ENCODE measurements at regions not wholly inside any gene's neighbourhood (a gene's known extent, or its start where the extent isn't known, plus 50 kb on each side); places are given as distances from the start of the nearest gene placed in this dataset.
A peak's percentile ranks its signal among the peaks of the same experiment; 100 is the strongest.

GRCh38 chr5:125552486-125552885 is 806.0 kb upstream of the ZNF608 start:
- no peaks in the 10 kb centered on the region for H3K27me3 ChIP-seq (ENCODE audit: control insufficient read depth, insufficient read depth, low read length)
- TF ChIP-seq, protein P1, sequence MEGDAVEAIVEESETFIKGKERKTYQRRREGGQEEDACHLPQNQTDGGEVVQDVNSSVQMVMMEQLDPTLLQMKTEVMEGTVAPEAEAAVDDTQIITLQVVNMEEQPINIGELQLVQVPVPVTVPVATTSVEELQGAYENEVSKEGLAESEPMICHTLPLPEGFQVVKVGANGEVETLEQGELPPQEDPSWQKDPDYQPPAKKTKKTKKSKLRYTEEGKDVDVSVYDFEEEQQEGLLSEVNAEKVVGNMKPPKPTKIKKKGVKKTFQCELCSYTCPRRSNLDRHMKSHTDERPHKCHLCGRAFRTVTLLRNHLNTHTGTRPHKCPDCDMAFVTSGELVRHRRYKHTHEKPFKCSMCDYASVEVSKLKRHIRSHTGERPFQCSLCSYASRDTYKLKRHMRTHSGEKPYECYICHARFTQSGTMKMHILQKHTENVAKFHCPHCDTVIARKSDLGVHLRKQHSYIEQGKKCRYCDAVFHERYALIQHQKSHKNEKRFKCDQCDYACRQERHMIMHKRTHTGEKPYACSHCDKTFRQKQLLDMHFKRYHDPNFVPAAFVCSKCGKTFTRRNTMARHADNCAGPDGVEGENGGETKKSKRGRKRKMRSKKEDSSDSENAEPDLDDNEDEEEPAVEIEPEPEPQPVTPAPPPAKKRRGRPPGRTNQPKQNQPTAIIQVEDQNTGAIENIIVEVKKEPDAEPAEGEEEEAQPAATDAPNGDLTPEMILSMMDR (IDR thresholded peaks at IDR 0.05; ENCODE audit: insufficient read depth, low read length, poor library complexity, severe bottlenecking) = no peak
- H3K4me3 ChIP-seq (ENCODE audit: low read depth, low read length) = no peak overlapping the region
- no peaks in the 10 kb centered on the region for H3K36me3 ChIP-seq (ENCODE audit: control insufficient read depth, insufficient read depth, low read length)
- DNase-seq (ENCODE audit: low read depth) = no peak

DNA sequence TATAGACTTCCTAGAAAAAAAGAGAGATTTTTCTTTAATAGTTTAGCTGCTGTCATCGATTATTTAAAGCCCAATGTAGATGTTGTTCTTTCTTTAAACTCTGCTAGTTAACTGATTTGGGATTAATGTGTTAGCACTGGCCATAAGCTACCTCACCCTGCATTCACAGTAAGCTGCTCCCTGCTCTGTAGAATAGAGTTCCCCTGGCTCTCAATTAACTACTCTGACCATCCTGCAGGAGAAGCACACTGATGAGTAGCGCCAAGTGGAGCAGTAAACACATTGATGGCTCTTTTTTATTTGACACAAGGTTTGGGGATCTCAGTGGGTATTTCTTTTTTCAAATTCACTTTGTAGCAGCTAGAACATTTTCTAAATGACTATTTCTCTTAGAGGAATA is 807.9 kb upstream of the ZNF608 start:
- no peak overlapping the region for H3K4me3 ChIP-seq (ENCODE audit: low read depth, low read length)
- TF ChIP-seq, protein P1 (IDR thresholded peaks at IDR 0.05; ENCODE audit: insufficient read depth, low read length, poor library complexity, severe bottlenecking) = no peak
- H3K27me3 ChIP-seq (ENCODE audit: control insufficient read depth, insufficient read depth, low read length) = no peaks in the 10 kb centered on the region
- no peak for DNase-seq (ENCODE audit: low read depth)
- no peaks in the 10 kb centered on the region for H3K36me3 ChIP-seq (ENCODE audit: control insufficient read depth, insufficient read depth, low read length)

- TF ChIP-seq, protein P1 (IDR thresholded peaks at IDR 0.05; ENCODE audit: insufficient read depth, low read length, poor library complexity, severe bottlenecking) = no peak
- no peak overlapping the region for H3K4me3 ChIP-seq (ENCODE audit: low read depth, low read length)
- H3K36me3 ChIP-seq (ENCODE audit: control insufficient read depth, insufficient read depth, low read length) = no peaks in the 10 kb centered on the region
Observed at GRCh38 chr5:125555591-125555990, 809.2 kb upstream of the ZNF608 start.

DNA sequence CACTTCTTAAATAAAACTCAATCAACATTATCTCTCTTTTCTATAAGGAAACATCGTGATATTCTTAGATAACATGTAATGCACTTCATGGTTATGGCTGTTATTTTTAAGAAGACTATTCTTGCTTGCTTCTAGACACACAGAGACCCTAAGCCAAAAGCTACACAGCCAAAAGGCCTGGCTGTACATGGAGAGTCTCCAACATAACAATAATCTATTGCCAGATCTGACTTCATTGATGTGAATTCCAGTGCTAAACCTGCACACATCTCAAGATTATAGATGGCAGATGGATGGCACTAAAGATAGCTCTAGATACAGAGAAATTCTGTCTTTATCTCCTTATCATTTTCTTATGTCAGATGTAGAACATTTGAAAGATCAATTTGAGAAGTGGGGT is 811.6 kb upstream of the ZNF608 start:
- DNase-seq (ENCODE audit: low read depth) = no peak
- TF ChIP-seq, protein P1 (IDR thresholded peaks at IDR 0.05; ENCODE audit: insufficient read depth, low read length, poor library complexity, severe bottlenecking) = no peak
- no peaks in the 10 kb centered on the region for H3K36me3 ChIP-seq (ENCODE audit: control insufficient read depth, insufficient read depth, low read length)
- H3K4me3 ChIP-seq (ENCODE audit: low read depth, low read length) = no peak overlapping the region
- no peaks in the 10 kb centered on the region for H3K27me3 ChIP-seq (ENCODE audit: control insufficient read depth, insufficient read depth, low read length)

More at GRCh38 chr5:125555591-125555990, 809.2 kb upstream of the ZNF608 start:
- DNase-seq (ENCODE audit: low read depth) = no peak
- H3K27me3 ChIP-seq (ENCODE audit: control insufficient read depth, insufficient read depth, low read length) = no peaks in the 10 kb centered on the region

- DNase-seq (ENCODE audit: low read depth) = no peak
- H3K4me3 ChIP-seq (ENCODE audit: low read depth, low read length) = no peak overlapping the region
- H3K27me3 ChIP-seq (ENCODE audit: control insufficient read depth, insufficient read depth, low read length) = no peaks in the 10 kb centered on the region
- TF ChIP-seq, protein P1 (IDR thresholded peaks at IDR 0.05; ENCODE audit: insufficient read depth, low read length, poor library complexity, severe bottlenecking) = no peak
- no peaks in the 10 kb centered on the region for H3K36me3 ChIP-seq (ENCODE audit: control insufficient read depth, insufficient read depth, low read length)
Observed at GRCh38 chr5:125558466-125558865, 812.0 kb upstream of the ZNF608 start.

- TF ChIP-seq, protein P1 (IDR thresholded peaks at IDR 0.05; ENCODE audit: insufficient read depth, low read length, poor library complexity, severe bottlenecking) = no peak
- no peaks in the 10 kb centered on the region for H3K27me3 ChIP-seq (ENCODE audit: control insufficient read depth, insufficient read depth, low read length)
- peak; percentile 74 for DNase-seq (ENCODE audit: low read depth)
- no peaks in the 10 kb centered on the region for H3K36me3 ChIP-seq (ENCODE audit: control insufficient read depth, insufficient read depth, low read length)
- no peak overlapping the region for H3K4me3 ChIP-seq (ENCODE audit: low read depth, low read length)
Observed at GRCh38 chr5:125559296-125559695, 812.9 kb upstream of the ZNF608 start.

All from kidney epithelial cell (primary cell).